Bronchial epithelial cell (primary cell): ENCODE measurements at regions not wholly inside any gene's neighbourhood (a gene's known extent, or its start where the extent isn't known, plus 50 kb on each side); places are given as distances from the start of the nearest gene placed in this dataset.
A peak's percentile ranks its signal among the peaks of the same experiment; 100 is the strongest.
"Not testable (repeated sequence)": the region's sequence is repeated elsewhere in the genome, so short reads cannot be mapped to it uniquely, and the experiment has no call there.

Experiments used
- DNase-seq: peaks from one replicate; pipeline ENCODE4 v3.0.0-alpha.2; 2010; ENCODE audit warnings: low read depth
- FAIRE-seq: peaks from 2 replicates; lab custom pipeline; 2011; peaks lifted over from hg19 to GRCh38; lab: Jason Lieb, UNC
- H3K27me3 ChIP-seq: 2 replicates; pipeline ENCODE4 v1.5.1; 2011; ENCODE audit warnings: low read length; ENCODE audit not compliant: control insufficient read depth, insufficient read depth
- H3K36me3 ChIP-seq: 2 replicates; pipeline ENCODE4 v1.5.1; 2011; ENCODE audit warnings: low read length; ENCODE audit not compliant: control insufficient read depth, insufficient read depth
- H3K4me3 ChIP-seq: 2 replicates; pipeline ENCODE4 v1.5.1; 2011; ENCODE audit warnings: mild to moderate bottlenecking, low read depth, low read length, control low read depth
- TF ChIP-seq, protein P1 (sequence below): IDR thresholded peaks from 2 replicates; pipeline ENCODE4 v1.5.1; 2011; ENCODE audit warnings: mild to moderate bottlenecking, moderate library complexity, low read length, control low read depth, inconsistent platforms; ENCODE audit not compliant: insufficient read depth, severe bottlenecking

DNA sequence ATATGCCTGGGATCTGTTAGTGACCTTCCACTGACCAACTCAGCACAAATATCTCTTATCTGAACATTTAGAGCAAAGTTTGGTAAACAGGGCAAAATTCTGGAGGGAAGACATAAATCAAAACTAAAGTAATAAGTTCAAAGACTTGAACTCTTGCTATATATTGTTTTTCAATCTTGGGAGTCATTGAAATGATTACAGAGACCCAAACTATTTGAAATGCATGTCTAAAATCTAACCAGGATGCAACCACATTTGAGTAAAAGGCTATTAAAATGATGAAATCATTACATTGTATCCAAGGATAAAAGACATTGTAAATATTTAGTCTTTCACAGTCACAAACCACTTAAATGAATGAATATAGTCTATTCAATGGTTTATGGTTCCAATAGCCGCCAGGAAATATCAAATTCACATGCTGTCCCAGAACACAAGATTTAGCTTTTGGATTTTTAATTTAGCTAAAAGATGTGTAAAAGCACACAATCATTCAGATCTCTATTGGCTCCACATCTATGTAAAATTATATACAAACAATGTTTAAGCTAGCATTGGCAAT lies 256.6 kb upstream of the EPHA7 start:
- FAIRE-seq (no peak), DNase-seq (no peak)
- Histone ChIP-seq H3K4me3 (no peak overlapping the region), H3K27me3 (no peaks in the 10 kb centered on the region), H3K36me3 (no peaks in the 10 kb centered on the region)
- TF ChIP-seq, protein P1, sequence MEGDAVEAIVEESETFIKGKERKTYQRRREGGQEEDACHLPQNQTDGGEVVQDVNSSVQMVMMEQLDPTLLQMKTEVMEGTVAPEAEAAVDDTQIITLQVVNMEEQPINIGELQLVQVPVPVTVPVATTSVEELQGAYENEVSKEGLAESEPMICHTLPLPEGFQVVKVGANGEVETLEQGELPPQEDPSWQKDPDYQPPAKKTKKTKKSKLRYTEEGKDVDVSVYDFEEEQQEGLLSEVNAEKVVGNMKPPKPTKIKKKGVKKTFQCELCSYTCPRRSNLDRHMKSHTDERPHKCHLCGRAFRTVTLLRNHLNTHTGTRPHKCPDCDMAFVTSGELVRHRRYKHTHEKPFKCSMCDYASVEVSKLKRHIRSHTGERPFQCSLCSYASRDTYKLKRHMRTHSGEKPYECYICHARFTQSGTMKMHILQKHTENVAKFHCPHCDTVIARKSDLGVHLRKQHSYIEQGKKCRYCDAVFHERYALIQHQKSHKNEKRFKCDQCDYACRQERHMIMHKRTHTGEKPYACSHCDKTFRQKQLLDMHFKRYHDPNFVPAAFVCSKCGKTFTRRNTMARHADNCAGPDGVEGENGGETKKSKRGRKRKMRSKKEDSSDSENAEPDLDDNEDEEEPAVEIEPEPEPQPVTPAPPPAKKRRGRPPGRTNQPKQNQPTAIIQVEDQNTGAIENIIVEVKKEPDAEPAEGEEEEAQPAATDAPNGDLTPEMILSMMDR = no peak

- Histone ChIP-seq H3K4me3 (no peak overlapping the region), H3K27me3 (no peaks in the 10 kb centered on the region), H3K36me3 (no peaks in the 10 kb centered on the region)
- FAIRE-seq (no peak), DNase-seq (no peak)
- TF ChIP-seq, protein P1 = no peak
These were observed 243.8 kb upstream of the EPHA7 start for GRCh38 chr6:93663111-93663510.

DNA sequence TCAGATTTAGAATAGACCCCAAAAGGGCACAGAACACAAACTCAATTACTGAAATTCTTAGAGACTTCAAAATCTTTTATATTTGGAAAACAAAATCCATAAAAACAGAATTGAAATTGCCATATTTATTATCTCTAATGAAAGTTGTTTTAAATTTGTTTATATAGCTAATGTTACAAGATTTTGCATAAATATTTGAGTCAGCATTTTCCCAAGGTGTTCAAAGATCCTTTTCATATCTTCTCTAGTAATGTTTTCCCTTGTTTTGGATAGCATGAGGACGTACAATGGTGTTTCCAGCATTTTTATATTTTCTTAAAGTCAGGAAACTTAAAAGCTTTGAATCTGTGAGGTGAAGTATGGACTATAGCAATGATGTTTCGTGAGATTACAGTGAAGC lies 235.2 kb upstream of the EPHA7 start:
- H3K36me3 ChIP-seq = no peaks in the 10 kb centered on the region
- FAIRE-seq = no peak
- no peak overlapping the region for H3K4me3 ChIP-seq
- TF ChIP-seq, protein P1 = no peak
- no peak for DNase-seq
- no peaks in the 10 kb centered on the region for H3K27me3 ChIP-seq

DNA sequence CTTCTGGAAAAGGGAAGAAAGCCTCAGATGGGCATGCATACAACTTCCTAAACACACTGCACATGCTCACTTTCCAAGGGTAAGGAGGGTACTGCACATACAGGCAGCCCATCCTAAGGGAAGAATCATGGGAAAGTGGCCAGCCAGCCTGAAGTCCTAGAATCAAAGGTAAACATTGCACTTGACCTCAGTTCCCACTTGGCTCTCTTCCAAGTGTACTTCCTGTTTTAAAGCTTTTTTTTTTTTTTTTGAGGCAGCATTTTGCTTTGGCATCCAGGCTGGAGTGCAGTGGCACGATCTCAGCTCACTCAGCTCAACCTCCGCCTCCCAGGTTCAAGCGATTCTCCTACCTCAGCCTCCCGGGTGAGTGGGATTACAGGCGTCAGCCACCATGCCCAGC lies 225.3 kb upstream of the EPHA7 start:
- DNase-seq = peak; percentile 1
- H3K36me3 ChIP-seq = no peaks in the 10 kb centered on the region
- H3K27me3 ChIP-seq = no peaks in the 10 kb centered on the region
- FAIRE-seq = no peak
- TF ChIP-seq, protein P1 = no peak
- H3K4me3 ChIP-seq = no peak overlapping the region

DNA sequence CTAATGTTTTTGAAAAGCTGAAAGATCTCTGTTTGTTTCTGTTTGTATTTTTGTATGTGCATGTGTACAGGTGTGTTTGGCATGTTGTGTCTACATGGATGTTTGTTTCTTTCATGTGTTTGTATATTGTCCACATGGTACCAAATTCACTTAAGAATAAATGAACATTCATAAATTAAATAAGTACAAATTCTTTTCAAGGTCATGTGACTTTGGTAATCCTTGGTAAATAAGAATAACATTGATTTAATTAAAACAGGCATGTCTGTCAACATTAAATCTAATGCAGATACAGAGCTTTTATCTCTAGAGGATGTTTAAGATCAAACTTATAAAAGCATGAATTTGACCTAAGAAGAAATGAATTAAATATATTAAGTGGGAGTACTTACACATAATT lies 219.8 kb upstream of the EPHA7 start:
- TF ChIP-seq, protein P1 = no peak
- FAIRE-seq (no peak), DNase-seq (no peak)

GRCh38 chr6:93636987-93637664 lies 217.8 kb upstream of the EPHA7 start:
- not testable (repeated sequence) for H3K27me3 ChIP-seq, H3K36me3 ChIP-seq, FAIRE-seq, DNase-seq, H3K4me3 ChIP-seq

More for the DNA sequence above, 219.8 kb upstream of the EPHA7 start:
- Histone ChIP-seq H3K27me3 (no peaks in the 10 kb centered on the region), H3K36me3 (no peaks in the 10 kb centered on the region), H3K4me3 (no peak overlapping the region)
